H1 (cell line): ENCODE measurements at regions not wholly inside any gene's neighbourhood (a gene's known extent, or its start where the extent isn't known, plus 50 kb on each side); places are given as distances from the start of the nearest gene placed in this dataset.
"Not testable (repeated sequence)": the region's sequence is repeated elsewhere in the genome, so short reads cannot be mapped to it uniquely, and the experiment has no call there.

Experiments
- BRCA1 ChIP-seq: IDR thresholded peaks from 2 replicates; pipeline ENCODE4 v1.6.1; 2012; ENCODE audit warnings: low read depth, low read length, improper control_type of control experiment
- EGR1 ChIP-seq: IDR thresholded peaks from 2 replicates; pipeline ENCODE4 v1.6.1; 2011; ENCODE audit warnings: low read depth, low read length, borderline replicate concordance
- POLR2A ChIP-seq, 2 experiments: IDR thresholded peaks; 1 replicate in 1 of 2; 2 replicates in 1 of 2; pipeline ENCODE4 v1.6.1; 2011; ENCODE audit warnings: low read depth in 2 of 2, low read length in 2 of 2, mild to moderate bottlenecking in 2 of 2; ENCODE audit errors: control extremely low read depth in 1 of 2
- RFX5 ChIP-seq: IDR thresholded peaks from 2 replicates; pipeline ENCODE4 v1.6.1; 2011; ENCODE audit warnings: low read depth, low read length, improper control_type of control experiment, borderline replicate concordance
- SP1 ChIP-seq: IDR thresholded peaks from 2 replicates; pipeline ENCODE4 v1.6.1; 2011; ENCODE audit warnings: low read depth, low read length
- YY1 ChIP-seq: IDR thresholded peaks from 2 replicates; pipeline ENCODE4 v1.6.1; 2011; ENCODE audit warnings: low read depth, mild to moderate bottlenecking, low read length
- TF ChIP-seq, protein P1 (sequence below), 3 experiments: IDR thresholded peaks; 1 replicate in 2 of 3; 2 replicates in 1 of 3; pipeline versions ENCODE4 v1.5.1 to v1.6.1; 2011; ENCODE audit warnings: low read length in 3 of 3, mild to moderate bottlenecking in 3 of 3, inconsistent platforms in 2 of 3, low read depth in 1 of 3, moderate library complexity in 1 of 3; ENCODE audit not compliant: insufficient read depth in 1 of 3; ENCODE audit errors: control extremely low read depth in 1 of 3

DNA sequence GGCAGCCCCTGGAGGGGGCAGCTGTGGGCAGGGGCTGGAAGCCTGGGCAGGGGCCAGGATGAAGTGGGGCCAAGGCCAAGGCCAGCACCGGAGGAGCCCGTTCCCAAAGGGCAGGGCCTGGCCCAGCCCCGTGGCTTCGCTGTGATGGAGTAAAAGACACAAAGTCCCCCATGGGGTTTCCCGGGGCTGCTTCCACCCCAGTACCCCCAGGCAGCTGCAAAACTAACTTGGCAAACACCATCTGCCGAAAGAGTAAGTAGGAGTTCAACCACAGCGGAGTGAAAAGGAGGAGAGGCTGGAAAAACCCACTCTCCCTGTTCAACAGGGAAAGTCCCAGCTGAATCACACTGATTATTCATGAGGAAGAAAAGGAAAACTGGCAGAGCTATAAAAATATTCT lies 5444.5 kb upstream of the TPTE start:
- TF ChIP-seq BRCA1; SP1; YY1; EGR1; RFX5; POLR2A (IDR thresholded peaks at IDR 0.05; ENCODE audit: control extremely low read depth in 1 of 2, low read depth in 2 of 2, low read length in 2 of 2): not testable (repeated sequence)
- TF ChIP-seq, protein P1, sequence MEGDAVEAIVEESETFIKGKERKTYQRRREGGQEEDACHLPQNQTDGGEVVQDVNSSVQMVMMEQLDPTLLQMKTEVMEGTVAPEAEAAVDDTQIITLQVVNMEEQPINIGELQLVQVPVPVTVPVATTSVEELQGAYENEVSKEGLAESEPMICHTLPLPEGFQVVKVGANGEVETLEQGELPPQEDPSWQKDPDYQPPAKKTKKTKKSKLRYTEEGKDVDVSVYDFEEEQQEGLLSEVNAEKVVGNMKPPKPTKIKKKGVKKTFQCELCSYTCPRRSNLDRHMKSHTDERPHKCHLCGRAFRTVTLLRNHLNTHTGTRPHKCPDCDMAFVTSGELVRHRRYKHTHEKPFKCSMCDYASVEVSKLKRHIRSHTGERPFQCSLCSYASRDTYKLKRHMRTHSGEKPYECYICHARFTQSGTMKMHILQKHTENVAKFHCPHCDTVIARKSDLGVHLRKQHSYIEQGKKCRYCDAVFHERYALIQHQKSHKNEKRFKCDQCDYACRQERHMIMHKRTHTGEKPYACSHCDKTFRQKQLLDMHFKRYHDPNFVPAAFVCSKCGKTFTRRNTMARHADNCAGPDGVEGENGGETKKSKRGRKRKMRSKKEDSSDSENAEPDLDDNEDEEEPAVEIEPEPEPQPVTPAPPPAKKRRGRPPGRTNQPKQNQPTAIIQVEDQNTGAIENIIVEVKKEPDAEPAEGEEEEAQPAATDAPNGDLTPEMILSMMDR (IDR thresholded peaks at IDR 0.05; ENCODE audit: control extremely low read depth in 1 of 3, insufficient read depth in 1 of 3, low read depth in 1 of 3, low read length in 3 of 3): not testable (repeated sequence)
